Neural crest cell (in vitro differentiated cells): ENCODE measurements at regions not wholly inside any gene's neighbourhood (a gene's known extent, or its start where the extent isn't known, plus 50 kb on each side); places are given as distances from the start of the nearest gene placed in this dataset.

Experiments used
- DNase-seq: peaks from one replicate; pipeline ENCODE4 v3.0.0; 2021; ENCODE audit warnings: low read depth, mixed read lengths, low spot score
- H3K27ac Mint-ChIP-seq: one replicate; pipeline ENCODE4 v1.8.0; 2021; ENCODE audit warnings: mild to moderate bottlenecking, mixed read lengths; ENCODE audit not compliant: unreplicated experiment
- H3K27me3 Mint-ChIP-seq: 2 replicates; pipeline ENCODE4 v1.8.0; 2021; ENCODE audit warnings: low read depth, mild to moderate bottlenecking, mixed read lengths
- H3K36me3 Mint-ChIP-seq: 2 replicates; pipeline ENCODE4 v1.8.0; 2021; ENCODE audit warnings: low read depth, mild to moderate bottlenecking, mixed read lengths
- H3K4me1 Mint-ChIP-seq: 2 replicates; pipeline ENCODE4 v1.8.0; 2021; ENCODE audit warnings: mixed read lengths
- H3K4me3 Mint-ChIP-seq: one replicate; pipeline ENCODE4 v1.8.0; 2021; ENCODE audit warnings: mild to moderate bottlenecking, mixed read lengths
- H3K9me3 Mint-ChIP-seq: 2 replicates; pipeline ENCODE4 v1.8.0; 2021; ENCODE audit warnings: mixed read lengths
- TF ChIP-seq, protein P1 (sequence below): fragments of 200-600 bp; sonication (generic); conservative IDR thresholded peaks from 2 replicates; pipeline ENCODE4 v1.5.0; 2021; ENCODE audit warnings: antibody characterized with exemption, mild to moderate bottlenecking

DNA sequence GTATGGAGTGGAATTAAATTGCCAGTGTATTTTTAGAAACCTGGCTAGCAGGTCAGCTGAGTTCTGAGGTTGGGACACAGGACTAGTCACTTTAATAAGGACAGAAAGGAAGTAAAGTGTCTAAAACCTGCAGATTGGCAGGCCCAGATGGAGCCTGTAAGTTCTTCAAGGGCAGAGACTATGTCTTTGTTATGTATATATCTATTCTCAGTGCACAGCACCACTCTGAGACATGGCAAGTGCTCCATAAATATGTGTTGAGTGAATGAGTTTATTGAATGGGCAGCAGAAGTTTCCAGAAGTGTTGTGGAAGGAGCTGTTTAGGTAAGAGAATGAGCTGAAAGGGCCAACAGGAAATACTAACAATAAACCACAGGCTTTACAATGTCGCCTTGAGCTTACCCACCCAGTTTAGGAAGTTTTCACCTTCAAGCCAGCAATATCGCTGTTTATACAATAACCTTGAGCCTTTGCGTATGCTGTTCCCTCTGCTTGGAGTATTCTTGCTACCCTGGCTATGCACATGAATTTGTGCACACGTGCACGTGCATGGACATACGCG lies 109.5 kb upstream of the TMPO start:
- TF ChIP-seq, protein P1, sequence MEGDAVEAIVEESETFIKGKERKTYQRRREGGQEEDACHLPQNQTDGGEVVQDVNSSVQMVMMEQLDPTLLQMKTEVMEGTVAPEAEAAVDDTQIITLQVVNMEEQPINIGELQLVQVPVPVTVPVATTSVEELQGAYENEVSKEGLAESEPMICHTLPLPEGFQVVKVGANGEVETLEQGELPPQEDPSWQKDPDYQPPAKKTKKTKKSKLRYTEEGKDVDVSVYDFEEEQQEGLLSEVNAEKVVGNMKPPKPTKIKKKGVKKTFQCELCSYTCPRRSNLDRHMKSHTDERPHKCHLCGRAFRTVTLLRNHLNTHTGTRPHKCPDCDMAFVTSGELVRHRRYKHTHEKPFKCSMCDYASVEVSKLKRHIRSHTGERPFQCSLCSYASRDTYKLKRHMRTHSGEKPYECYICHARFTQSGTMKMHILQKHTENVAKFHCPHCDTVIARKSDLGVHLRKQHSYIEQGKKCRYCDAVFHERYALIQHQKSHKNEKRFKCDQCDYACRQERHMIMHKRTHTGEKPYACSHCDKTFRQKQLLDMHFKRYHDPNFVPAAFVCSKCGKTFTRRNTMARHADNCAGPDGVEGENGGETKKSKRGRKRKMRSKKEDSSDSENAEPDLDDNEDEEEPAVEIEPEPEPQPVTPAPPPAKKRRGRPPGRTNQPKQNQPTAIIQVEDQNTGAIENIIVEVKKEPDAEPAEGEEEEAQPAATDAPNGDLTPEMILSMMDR: no peak
- Mint-ChIP-seq H3K36me3 (peaks cover 4% of the 10 kb centered on the region), H3K9me3 (peaks cover 7% of the 10 kb centered on the region), H3K4me1 (peaks cover 39% of the 10 kb centered on the region), H3K27ac (no peak overlapping the region), H3K27me3 (no peaks in the 10 kb centered on the region), H3K4me3 (no peak overlapping the region)
- no peak for DNase-seq

GRCh38 chr12:98406378-98406777 lies 109.0 kb upstream of the TMPO start:
- no peak for DNase-seq
- no peak overlapping the region for H3K27ac Mint-ChIP-seq
- peaks cover 4% of the 10 kb centered on the region for H3K36me3 Mint-ChIP-seq
- no peaks in the 10 kb centered on the region for H3K27me3 Mint-ChIP-seq
- TF ChIP-seq, protein P1: no peak
- peaks cover 7% of the 10 kb centered on the region for H3K9me3 Mint-ChIP-seq
- H3K4me3 Mint-ChIP-seq: no peak overlapping the region
- peaks cover 37% of the 10 kb centered on the region for H3K4me1 Mint-ChIP-seq

- H3K4me1 Mint-ChIP-seq: peaks cover 25% of the 10 kb centered on the region
- H3K36me3 Mint-ChIP-seq: peaks cover 4% of the 10 kb centered on the region
- TF ChIP-seq, protein P1: no peak
- peaks cover 5% of the 10 kb centered on the region for H3K9me3 Mint-ChIP-seq
- DNase-seq: no peak
- H3K27ac Mint-ChIP-seq: no peak overlapping the region
- H3K4me3 Mint-ChIP-seq: no peak overlapping the region
- H3K27me3 Mint-ChIP-seq: no peaks in the 10 kb centered on the region
Observed at GRCh38 chr12:98408681-98409080, 106.7 kb upstream of the TMPO start.

GRCh38 chr12:98409548-98409947 lies 105.8 kb upstream of the TMPO start:
- H3K4me1 Mint-ChIP-seq: peaks cover 20% of the 10 kb centered on the region
- peaks cover 4% of the 10 kb centered on the region for H3K36me3 Mint-ChIP-seq
- H3K27me3 Mint-ChIP-seq: no peaks in the 10 kb centered on the region
- TF ChIP-seq, protein P1: no peak
- peaks cover 6% of the 10 kb centered on the region for H3K9me3 Mint-ChIP-seq
- DNase-seq: no peak
- H3K27ac Mint-ChIP-seq: no peak overlapping the region
- H3K4me3 Mint-ChIP-seq: no peak overlapping the region

GRCh38 chr12:98410356-98410755 lies 105.0 kb upstream of the TMPO start:
- TF ChIP-seq, protein P1: no peak
- Mint-ChIP-seq H3K36me3 (peaks cover 4% of the 10 kb centered on the region), H3K27me3 (no peaks in the 10 kb centered on the region), H3K9me3 (peaks cover 6% of the 10 kb centered on the region), H3K27ac (no peak overlapping the region), H3K4me1 (peaks cover 20% of the 10 kb centered on the region), H3K4me3 (no peak overlapping the region)
- DNase-seq: no peak
